ENCODE measurements at regions not wholly inside any gene's neighbourhood (a gene's known extent, or its start where the extent isn't known, plus 50 kb on each side); places are given as distances from the start of the nearest gene placed in this dataset.

- no peak overlapping the region for H3K4me3 ChIP-seq
- no peak overlapping the region for H3K27ac ChIP-seq
These were observed 121.8 kb upstream of the SESN3 start for GRCh38 chr11:95352733-95353346.

DNA sequence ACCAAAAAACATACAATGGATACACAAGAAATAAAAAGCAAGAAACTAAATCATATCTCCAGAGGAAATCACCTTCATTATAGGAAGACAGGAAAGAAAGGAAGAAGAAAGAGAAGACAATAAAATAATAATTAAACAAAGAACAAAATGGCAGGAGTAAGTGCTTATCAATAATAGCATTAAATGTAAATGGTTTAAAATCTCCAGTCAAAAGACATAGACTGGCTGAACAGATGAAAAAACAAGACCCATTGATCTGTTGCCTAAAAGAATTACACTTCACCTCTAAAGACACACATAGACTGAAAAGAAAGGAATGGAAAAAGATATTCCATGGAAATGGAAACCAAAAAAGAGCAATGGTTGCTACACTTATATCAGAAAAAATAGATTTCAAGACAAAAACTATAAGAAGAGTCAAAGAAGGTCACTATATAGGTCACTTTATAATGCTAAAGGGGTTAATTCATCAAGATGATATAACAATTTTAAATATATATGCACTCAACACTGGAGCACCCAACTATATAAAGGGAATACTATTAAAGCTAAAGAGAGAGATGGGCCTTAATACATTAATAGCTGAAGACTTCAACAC lies 118.4 kb upstream of the SESN3 start:
- H3K27ac ChIP-seq = no peak overlapping the region

DNA sequence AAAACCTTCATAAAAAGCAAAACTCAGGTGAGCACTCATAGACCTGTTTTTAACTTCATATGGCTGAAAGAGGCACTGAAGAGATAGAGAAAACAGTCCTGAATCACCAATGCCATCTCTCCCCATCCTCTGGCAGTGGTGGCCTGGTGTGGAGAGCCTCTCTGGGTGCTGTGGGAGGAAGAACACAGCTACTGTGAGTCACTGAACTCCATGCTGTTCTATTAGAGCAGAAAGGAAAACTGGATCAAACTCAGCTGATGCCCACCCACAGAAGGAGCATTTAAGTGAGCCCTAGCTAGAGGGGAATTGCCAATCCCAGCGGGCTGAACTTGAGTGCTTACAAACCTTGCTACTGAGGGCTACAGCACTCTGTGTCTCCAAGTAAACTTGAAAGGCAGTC lies 115.3 kb upstream of the SESN3 start:
- H3K4me3 ChIP-seq = no peak overlapping the region
- peak overlapping the region in 1 of 21 experiments; percentile 3 for H3K27ac ChIP-seq

More for the DNA sequence above, 118.4 kb upstream of the SESN3 start:
- H3K4me3 ChIP-seq = no peak overlapping the region

- no peak overlapping the region for H3K4me3 ChIP-seq
- peak overlapping the region in 2 of 21 experiments; percentile 15 to 31 for H3K27ac ChIP-seq
These were observed 114.6 kb upstream of the SESN3 start for GRCh38 chr11:95345651-95346050.

GRCh38 chr11:95344932-95345642 lies 114.1 kb upstream of the SESN3 start:
- Histone ChIP-seq H3K4me3 (no peak overlapping the region), H3K27ac (peak overlapping the region in 3 of 21 experiments; percentile 15 to 31 (median 31))

GRCh38 chr11:95341221-95341620 lies 110.2 kb upstream of the SESN3 start:
- Histone ChIP-seq H3K27ac (peak overlapping the region in 11 of 21 experiments; percentile 0 to 88 (median 38)), H3K4me3 (no peak overlapping the region)

GRCh38 chr11:95339086-95339901 lies 108.3 kb upstream of the SESN3 start:
- H3K27ac ChIP-seq = peak overlapping the region in 20 of 21 experiments; percentile 7 to 90 (median 79)
- no peak overlapping the region for H3K4me3 ChIP-seq

GRCh38 chr11:95338430-95338991 lies 107.5 kb upstream of the SESN3 start:
- Histone ChIP-seq H3K27ac (peak overlapping the region in 20 of 21 experiments; percentile 65 to 90 (median 80)), H3K4me3 (no peak overlapping the region)

GRCh38 chr11:95337972-95338429 lies 107.0 kb upstream of the SESN3 start:
- Histone ChIP-seq H3K4me3 (no peak overlapping the region), H3K27ac (peak overlapping the region in 20 of 21 experiments; percentile 65 to 90 (median 80))

GRCh38 chr11:95337175-95337957 lies 106.4 kb upstream of the SESN3 start:
- Histone ChIP-seq H3K27ac (peak overlapping the region in 20 of 21 experiments; percentile 65 to 90 (median 80)), H3K4me3 (no peak overlapping the region)

GRCh38 chr11:95335989-95336388 lies 105.0 kb upstream of the SESN3 start:
- peak overlapping the region in 9 of 21 experiments; percentile 6 to 90 (median 84) for H3K27ac ChIP-seq
- H3K4me3 ChIP-seq = no peak overlapping the region

GRCh38 chr11:95331161-95331560 lies 100.2 kb upstream of the SESN3 start:
- H3K4me3 ChIP-seq = no peak overlapping the region
- H3K27ac ChIP-seq = no peak overlapping the region

GRCh38 chr11:95330302-95330701 lies 99.3 kb upstream of the SESN3 start:
- no peak overlapping the region for H3K4me3 ChIP-seq
- H3K27ac ChIP-seq = no peak overlapping the region

GRCh38 chr11:95327273-95327948 lies 96.4 kb upstream of the SESN3 start:
- Histone ChIP-seq H3K27ac (peak overlapping the region in 3 of 21 experiments; percentile 11 to 62 (median 14)), H3K4me3 (no peak overlapping the region)

DNA sequence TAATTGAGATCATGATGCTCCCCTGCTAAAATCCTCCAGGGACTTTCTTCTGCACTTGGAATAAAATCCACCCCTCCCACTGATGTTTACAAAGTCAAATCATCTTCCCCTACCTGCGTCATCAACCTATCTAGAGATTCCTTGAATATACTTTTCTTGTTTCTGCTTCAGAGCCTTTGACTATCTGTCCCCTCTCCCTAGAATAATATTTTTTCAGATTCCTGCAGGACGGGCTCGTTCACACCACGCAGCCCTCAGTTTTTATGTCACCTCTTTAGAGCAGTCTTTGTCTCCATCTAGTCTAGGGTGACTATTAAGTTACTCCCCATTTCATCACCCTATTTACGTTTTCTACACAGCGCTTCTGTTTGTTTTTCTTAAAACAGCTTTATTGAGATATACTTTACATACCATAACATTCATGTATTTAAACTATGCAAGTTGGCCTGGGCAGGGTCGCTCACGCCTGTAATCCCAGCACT lies 94.8 kb upstream of the SESN3 start:
- Histone ChIP-seq H3K27ac (no peak overlapping the region), H3K4me3 (no peak overlapping the region)

DNA sequence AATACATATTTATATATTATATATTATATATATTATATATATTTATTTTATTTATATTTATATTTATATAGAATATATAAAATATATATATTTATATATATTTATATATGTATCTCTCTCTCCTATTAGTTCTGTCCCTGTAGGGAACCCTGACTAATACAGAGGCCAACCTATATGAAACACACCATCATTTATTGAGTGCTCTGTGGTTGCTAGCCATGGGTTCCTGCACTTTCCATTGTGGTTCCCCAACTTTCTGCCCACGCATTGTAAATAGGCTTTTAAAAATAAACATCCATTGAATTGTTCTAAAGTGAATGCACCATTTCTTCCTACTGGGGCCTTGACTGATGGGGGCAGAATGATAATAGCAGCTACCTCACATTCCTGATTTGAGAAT lies 93.8 kb upstream of the SESN3 start:
- H3K4me3 ChIP-seq = no peak overlapping the region
- no peak overlapping the region for H3K27ac ChIP-seq

DNA sequence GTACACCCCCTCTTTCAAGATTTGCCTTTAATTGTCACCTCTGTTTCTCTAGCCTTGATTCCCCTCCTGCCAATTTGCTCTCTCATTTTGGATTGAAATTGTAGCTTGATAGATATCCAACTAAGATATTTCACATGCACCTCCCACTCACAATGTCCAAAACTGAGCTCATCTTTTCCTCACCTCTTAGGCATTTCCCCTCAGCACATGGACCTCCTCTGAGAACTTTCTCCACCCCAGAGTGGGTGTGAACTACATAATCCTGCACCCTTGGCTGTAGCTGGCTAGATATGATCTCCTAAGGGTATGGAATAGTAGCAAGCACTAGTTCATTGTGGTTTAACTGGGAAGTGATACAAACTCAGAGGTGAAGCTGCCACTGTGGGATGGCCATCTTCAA lies 91.5 kb upstream of the SESN3 start:
- no peak overlapping the region for H3K27ac ChIP-seq
- H3K4me3 ChIP-seq = no peak overlapping the region

GRCh38 chr11:95318498-95318897 lies 87.5 kb upstream of the SESN3 start:
- Histone ChIP-seq H3K4me3 (no peak overlapping the region), H3K27ac (no peak overlapping the region)
